ENCODE measurements at regions not wholly inside any gene's neighbourhood (a gene's known extent, or its start where the extent isn't known, plus 50 kb on each side); places are given as distances from the start of the nearest gene placed in this dataset.

- 0% methylated on average over 1 of the region's 1 CpG for WGBS (ENCODE audit: insufficient coverage, low coverage, missing lambda C conversion rate)
- H3K9me1 ChIP-seq (ENCODE audit: control insufficient read depth, insufficient read depth, low read length): no peaks in the 10 kb centered on the region
- ChIA-PET CTCF (ENCODE audit: low intra/inter-chr PET ratio) (no interaction called here), POLR2A (no interaction called here)
- no peaks in the 10 kb centered on the region for H3K4me1 ChIP-seq (replicated peaks in 1 of 2; ENCODE audit: control insufficient read depth in 2 of 2, insufficient read depth in 2 of 2, low read length in 2 of 2)
- H3K4me3 ChIP-seq: no peak overlapping the region
- no peaks in the 10 kb centered on the region for H3K79me2 ChIP-seq (ENCODE audit: control insufficient read depth, insufficient read depth, low read length)
- intact Hi-C loops (cut with micrococcal nuclease) (no loop called here), in situ Hi-C loops (cut with MboI) (no loop called here)
- ATAC-seq (no peak), FAIRE-seq (no peak), DNase-seq (ENCODE audit: extremely low read depth in 1 of 4, low spot score in 3 of 4) (no peak)
- TF ChIP-seq MEIS2 (IDR thresholded peaks at IDR 0.05; ENCODE audit: partially characterized antibody): no peak
- TF ChIP-seq, protein P1, sequence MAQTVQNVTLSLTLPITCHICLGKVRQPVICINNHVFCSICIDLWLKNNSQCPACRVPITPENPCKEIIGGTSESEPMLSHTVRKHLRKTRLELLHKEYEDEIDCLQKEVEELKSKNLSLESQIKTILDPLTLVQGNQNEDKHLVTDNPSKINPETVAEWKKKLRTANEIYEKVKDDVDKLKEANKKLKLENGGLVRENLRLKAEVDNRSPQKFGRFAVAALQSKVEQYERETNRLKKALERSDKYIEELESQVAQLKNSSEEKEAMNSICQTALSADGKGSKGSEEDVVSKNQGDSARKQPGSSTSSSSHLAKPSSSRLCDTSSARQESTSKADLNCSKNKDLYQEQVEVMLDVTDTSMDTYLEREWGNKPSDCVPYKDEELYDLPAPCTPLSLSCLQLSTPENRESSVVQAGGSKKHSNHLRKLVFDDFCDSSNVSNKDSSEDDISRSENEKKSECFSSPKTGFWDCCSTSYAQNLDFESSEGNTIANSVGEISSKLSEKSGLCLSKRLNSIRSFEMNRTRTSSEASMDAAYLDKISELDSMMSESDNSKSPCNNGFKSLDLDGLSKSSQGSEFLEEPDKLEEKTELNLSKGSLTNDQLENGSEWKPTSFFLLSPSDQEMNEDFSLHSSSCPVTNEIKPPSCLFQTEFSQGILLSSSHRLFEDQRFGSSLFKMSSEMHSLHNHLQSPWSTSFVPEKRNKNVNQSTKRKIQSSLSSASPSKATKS (CRISPR knock-in tag; IDR thresholded peaks at IDR 0.05): no peak
- TF ChIP-seq ZSCAN29 (IDR thresholded peaks at IDR 0.05): no peak
- TF ChIP-seq PHF8 (IDR thresholded peaks at IDR 0.05; ENCODE audit: borderline replicate concordance, low read length): no peak
- TF ChIP-seq, protein P2, sequence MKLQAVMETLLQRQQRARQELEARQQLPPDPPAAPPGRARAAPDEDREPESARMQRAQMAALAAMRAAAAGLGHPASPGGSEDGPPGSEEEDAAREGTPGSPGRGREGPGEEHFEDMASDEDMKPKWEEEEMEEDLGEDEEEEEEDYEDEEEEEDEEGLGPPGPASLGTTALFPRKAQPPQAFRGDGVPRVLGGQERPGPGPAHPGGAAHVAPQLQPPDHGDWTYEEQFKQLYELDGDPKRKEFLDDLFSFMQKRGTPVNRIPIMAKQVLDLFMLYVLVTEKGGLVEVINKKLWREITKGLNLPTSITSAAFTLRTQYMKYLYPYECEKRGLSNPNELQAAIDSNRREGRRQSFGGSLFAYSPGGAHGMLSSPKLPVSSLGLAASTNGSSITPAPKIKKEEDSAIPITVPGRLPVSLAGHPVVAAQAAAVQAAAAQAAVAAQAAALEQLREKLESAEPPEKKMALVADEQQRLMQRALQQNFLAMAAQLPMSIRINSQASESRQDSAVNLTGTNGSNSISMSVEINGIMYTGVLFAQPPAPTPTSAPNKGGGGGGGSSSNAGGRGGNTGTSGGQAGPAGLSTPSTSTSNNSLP (IDR thresholded peaks at IDR 0.05; ENCODE audit: borderline replicate concordance, low read depth, low read length): no peak
- no peak for TF ChIP-seq FOXK2 (conservative IDR thresholded peaks at IDR 0.05 in 1 of 2, IDR thresholded peaks at IDR 0.05 in 1 of 2; ENCODE audit: low read depth in 2 of 2)
- TF ChIP-seq, protein P3, sequence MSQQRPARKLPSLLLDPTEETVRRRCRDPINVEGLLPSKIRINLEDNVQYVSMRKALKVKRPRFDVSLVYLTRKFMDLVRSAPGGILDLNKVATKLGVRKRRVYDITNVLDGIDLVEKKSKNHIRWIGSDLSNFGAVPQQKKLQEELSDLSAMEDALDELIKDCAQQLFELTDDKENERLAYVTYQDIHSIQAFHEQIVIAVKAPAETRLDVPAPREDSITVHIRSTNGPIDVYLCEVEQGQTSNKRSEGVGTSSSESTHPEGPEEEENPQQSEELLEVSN (IDR thresholded peaks at IDR 0.05; ENCODE audit: borderline replicate concordance in 1 of 2, extremely low read depth in 1 of 2, insufficient read depth in 1 of 2, insufficient read length in 1 of 2, low read depth in 1 of 2, low read length in 1 of 2, poor library complexity in 1 of 2, severe bottlenecking in 1 of 2): no peak
- TF ChIP-seq BCLAF1 (IDR thresholded peaks at IDR 0.05; ENCODE audit: borderline replicate concordance in 1 of 2, control insufficient read depth in 1 of 2, low read depth in 2 of 2, low read length in 1 of 2): no peak
- no peaks in the 10 kb centered on the region for H3K27me3 ChIP-seq (ENCODE audit: control insufficient read depth in 2 of 2, insufficient read depth in 2 of 2, low read length in 2 of 2)
- no peaks in the 10 kb centered on the region for H3K36me3 ChIP-seq (ENCODE audit: control insufficient read depth, insufficient read depth, low read length)
- no peak overlapping the region for H2AFZ ChIP-seq (ENCODE audit: low read depth, low read length)
- no peaks in the 10 kb centered on the region for H3K9me3 ChIP-seq (replicated peaks; ENCODE audit: control insufficient read depth, insufficient read depth, low read depth, low read length)
- BruUV-seq (replicated peaks): no TSS peak
- no peaks in the 10 kb centered on the region for H4K20me1 ChIP-seq (replicated peaks; ENCODE audit: control insufficient read depth, insufficient read depth, low read length)
- H3K9ac ChIP-seq (ENCODE audit: insufficient read depth in 1 of 2, low read depth in 2 of 2, low read length in 2 of 2): no peak overlapping the region
- H3K27ac ChIP-seq (ENCODE audit: extremely low read depth, low read depth, low read length): no peak overlapping the region
- H3K4me2 ChIP-seq (ENCODE audit: insufficient read depth, low read length): no peak overlapping the region
Observed at GRCh38 chr12:66863276-66863675, 184.4 kb upstream of the GRIP1 start.

All from K562 (cell line).